K562 (cell line): ENCODE measurements at regions not wholly inside any gene's neighbourhood (a gene's known extent, or its start where the extent isn't known, plus 50 kb on each side); places are given as distances from the start of the nearest gene placed in this dataset.

Experiments used
- ATAC-seq: fragments of 200-7000 bp; cut with Tn5 transposase; 3 replicates; pipeline ENCODE4 v1.9.1; 2020; ENCODE audit warnings: moderate library complexity
- BruUV-seq: library from RNA; stranded (reverse); fragments of 400-500 nt; replicated peaks from 2 replicates; lab custom pipeline; 2021; lab: Mats Ljungman, UMichigan
- CTCF ChIA-PET: fragments of 300-600 bp; formaldehyde crosslinking; extraction: SDS; loops from one replicate; lab custom pipeline; 2021; ENCODE audit warnings: low intra/inter-chr PET ratio; lab: Yijun Ruan, JAX
- POLR2A ChIA-PET: fragments of 300-600, 350-650 bp; sonication (Branson Sonifier 250); formaldehyde crosslinking; extraction: SDS; loops from one replicate; lab custom pipeline; 2021; ENCODE audit warnings: antibody characterized with exemption, inconsistent platforms; lab: Yijun Ruan, JAX
- DNase-seq, 4 experiments: peaks; one replicate each; pipeline versions ENCODE4 v3.0.0 to v3.0.0-alpha.2; 2011 to 2018; ENCODE audit warnings: low spot score in 3 of 4, mixed read lengths in 3 of 4; ENCODE audit errors: extremely low read depth in 1 of 4
- FAIRE-seq: peaks from 2 replicates; lab custom pipeline; 2011; peaks lifted over from hg19 to GRCh38; lab: Jason Lieb, UNC
- H2AFZ ChIP-seq: 2 replicates; pipeline ENCODE4 v1.6.0; 2011; ENCODE audit warnings: low read depth, low read length, control low read depth, inconsistent platforms
- H3K27ac ChIP-seq: fragments of 200-600 bp; 3 replicates; pipeline ENCODE4 v1.8.0; 2011; ENCODE audit warnings: low read depth, mild to moderate bottlenecking, control low read depth, inconsistent platforms, low read length, moderate library complexity, mixed read lengths; ENCODE audit errors: extremely low read depth
- H3K27me3 ChIP-seq, 2 experiments: fragments of 300-600 bp in 1 of 2; 2 replicates in 1 of 2; 3 replicates in 1 of 2; pipeline versions ENCODE4 v1.6.0 to v1.8.0; 2011; ENCODE audit warnings: inconsistent platforms in 2 of 2, low read length in 2 of 2, mild to moderate bottlenecking in 1 of 2, mixed read lengths in 1 of 2, moderate library complexity in 1 of 2; ENCODE audit not compliant: control insufficient read depth in 2 of 2, insufficient read depth in 2 of 2
- H3K36me3 ChIP-seq: fragments of 300-600 bp; 3 replicates; pipeline ENCODE4 v1.8.0; 2011; ENCODE audit warnings: mild to moderate bottlenecking, low read length, inconsistent platforms; ENCODE audit not compliant: control insufficient read depth, insufficient read depth
- H3K4me1 ChIP-seq, 2 experiments: fragments of 200-600 bp in 1 of 2; replicated peaks in 1 of 2; 2 replicates in 1 of 2; 3 replicates in 1 of 2; pipeline versions ENCODE4 v1.5.1 to v1.8.0; 2011; ENCODE audit warnings: inconsistent platforms in 2 of 2, low read length in 2 of 2, mild to moderate bottlenecking in 1 of 2, mixed read lengths in 1 of 2, moderate library complexity in 1 of 2; ENCODE audit not compliant: control insufficient read depth in 2 of 2, insufficient read depth in 2 of 2
- H3K4me2 ChIP-seq: 2 replicates; pipeline ENCODE4 v1.6.1; 2011; ENCODE audit warnings: low read length, control low read depth, inconsistent platforms, mixed read lengths; ENCODE audit not compliant: insufficient read depth
- H3K4me3 ChIP-seq: fragments of 200-600 bp; sonication (generic), shearing (Covaris generic); 2 replicates; pipeline ENCODE4 v1.5.1; 2016; ENCODE audit warnings: control low read depth, inconsistent platforms
- H3K79me2 ChIP-seq: fragments of 200-600 bp; 3 replicates; pipeline ENCODE4 v1.8.0; 2011; ENCODE audit warnings: low read length, inconsistent platforms; ENCODE audit not compliant: control insufficient read depth, insufficient read depth
- H3K9ac ChIP-seq, 2 experiments: 2 replicates each; pipeline versions ENCODE4 v1.6.0 to v1.6.1; 2011; ENCODE audit warnings: low read depth in 2 of 2, low read length in 2 of 2, control low read depth in 1 of 2, inconsistent platforms in 1 of 2, mild to moderate bottlenecking in 1 of 2, mixed read lengths in 1 of 2; ENCODE audit not compliant: insufficient read depth in 1 of 2
- H3K9me1 ChIP-seq: one replicate; pipeline ENCODE4 v1.6.0; 2011; ENCODE audit warnings: inconsistent platforms, mild to moderate bottlenecking, low read length, moderate library complexity; ENCODE audit not compliant: control insufficient read depth, insufficient read depth
- H3K9me3 ChIP-seq: replicated peaks from 2 replicates; pipeline ENCODE4 v1.5.1; 2011; ENCODE audit warnings: low read depth, low read length, inconsistent platforms; ENCODE audit not compliant: control insufficient read depth, insufficient read depth
- H4K20me1 ChIP-seq: replicated peaks from 2 replicates; pipeline ENCODE4 v1.6.1; 2011; ENCODE audit warnings: low read length, inconsistent platforms, mixed read lengths; ENCODE audit not compliant: control insufficient read depth, insufficient read depth
- CHD2 ChIP-seq: IDR thresholded peaks from 2 replicates; pipeline ENCODE4 v1.6.1; 2011; ENCODE audit warnings: low read depth, low read length
- CREB1 ChIP-seq, 2 experiments: sonication (generic) in 1 of 2; formaldehyde crosslinking in 1 of 2; IDR thresholded peaks; 2 replicates each; pipeline versions ENCODE4 v1.6.1 to v1.8.0; 2012 to 2022; ENCODE audit warnings: inconsistent platforms in 1 of 2, mild to moderate bottlenecking in 1 of 2, missing genetic modification reagents in 1 of 2, moderate library complexity in 1 of 2
- EHMT2 ChIP-seq: fragments of 450-650 bp; IDR thresholded peaks from 2 replicates; pipeline ENCODE4 v1.6.1; 2018; ENCODE audit warnings: antibody characterized with exemption
- FOS ChIP-seq: IDR thresholded peaks from 3 replicates; pipeline ENCODE4 v1.6.1; 2011; ENCODE audit not compliant: insufficient read length; ENCODE audit errors: extremely low read depth
- FOXA1 ChIP-seq: fragments of 450-650 bp; IDR thresholded peaks from 2 replicates; pipeline ENCODE4 v1.6.1; 2016; ENCODE audit warnings: mild to moderate bottlenecking, borderline replicate concordance
- HNRNPLL ChIP-seq: fragments of 200-400 bp; formaldehyde crosslinking; IDR thresholded peaks from 2 replicates; pipeline ENCODE4 v1.6.1; 2017; ENCODE audit warnings: low read length, low read depth, mild to moderate bottlenecking; ENCODE audit not compliant: poor library complexity, severe bottlenecking
- MAFF ChIP-seq: IDR thresholded peaks from 2 replicates; pipeline ENCODE4 v1.6.1; 2012; ENCODE audit warnings: low read length, improper control_type of control experiment
- NFYB ChIP-seq: IDR thresholded peaks from 2 replicates; pipeline ENCODE4 v1.6.1; 2011; ENCODE audit warnings: mild to moderate bottlenecking, moderate library complexity; ENCODE audit not compliant: insufficient read length; ENCODE audit errors: extremely low read depth
- PML ChIP-seq: IDR thresholded peaks from 2 replicates; pipeline ENCODE4 v1.6.1; 2012; ENCODE audit warnings: low read length, inconsistent platforms
- SIN3A ChIP-seq, 2 experiments: fragments of 150-350 bp in 1 of 2; IDR thresholded peaks; 2 replicates each; pipeline ENCODE4 v1.6.1; 2011 to 2016; ENCODE audit warnings: borderline replicate concordance in 2 of 2, low read depth in 2 of 2, low read length in 2 of 2, mild to moderate bottlenecking in 2 of 2, moderate library complexity in 2 of 2; ENCODE audit not compliant: control insufficient read depth in 1 of 2
- SRF ChIP-seq, 2 experiments: fragments of 250-450, 450-650 bp in 1 of 2; sonication (Bioruptor Pico) in 1 of 2; sonication (generic) in 1 of 2; formaldehyde crosslinking; IDR thresholded peaks; 2 replicates each; pipeline versions ENCODE4 v1.5.0 to v1.5.1; 2020 to 2022; ENCODE audit warnings: mild to moderate bottlenecking in 1 of 2, missing genetic modification reagents in 1 of 2
- TEAD1 ChIP-seq, 2 experiments: fragments of 450-650 bp in 1 of 2; sonication (generic) in 1 of 2; formaldehyde crosslinking; IDR thresholded peaks; 2 replicates each; pipeline versions ENCODE4 v1.4.0 to v1.8.0; 2020 to 2022; ENCODE audit warnings: mild to moderate bottlenecking in 2 of 2, missing genetic modification reagents in 1 of 2
- TOE1 ChIP-seq, 2 experiments: fragments of 450-650 bp in 1 of 2; sonication (generic) in 1 of 2; formaldehyde crosslinking in 1 of 2; IDR thresholded peaks; 2 replicates each; pipeline versions ENCODE4 v1.7.1 to v1.8.0; 2016 to 2022; ENCODE audit warnings: borderline replicate concordance in 2 of 2, mild to moderate bottlenecking in 2 of 2, antibody characterized with exemption in 1 of 2, inconsistent platforms in 1 of 2, low read depth in 1 of 2, missing genetic modification reagents in 1 of 2, moderate library complexity in 1 of 2
- YY1 ChIP-seq, 3 experiments: IDR thresholded peaks; 2 replicates each; pipeline ENCODE4 v1.6.1; 2011; ENCODE audit warnings: low read length in 2 of 3, mild to moderate bottlenecking in 2 of 3, moderate library complexity in 2 of 3, borderline replicate concordance in 1 of 3, control low read depth in 1 of 3, low read depth in 1 of 3; ENCODE audit not compliant: insufficient read depth in 3 of 3, insufficient replicate concordance in 2 of 3, control insufficient read depth in 1 of 3, insufficient read length in 1 of 3; ENCODE audit errors: extremely low read depth in 1 of 3
- ZEB2 ChIP-seq: fragments of 450-650 bp; IDR thresholded peaks from 2 replicates; pipeline ENCODE4 v1.6.1; 2016
- ZNF143 ChIP-seq: sonication (generic); formaldehyde crosslinking; IDR thresholded peaks from 2 replicates; pipeline ENCODE4 v1.9.0; 2022; ENCODE audit warnings: mild to moderate bottlenecking, missing genetic modification reagents
- WGBS: fragments of 100-300 bp; shearing (Covaris generic); methylation state at CpG from one replicate; pipeline ENCODE4 v1.1.6; 2016; ENCODE audit warnings: low coverage, mixed read lengths; ENCODE audit not compliant: insufficient coverage; ENCODE audit errors: missing lambda C conversion rate; 5-methylcytosine and 5-hydroxymethylcytosine counted together
- in situ Hi-C: fragments of 300-500 bp; cut with MboI; formaldehyde crosslinking; loops from 4 replicates; pipeline ENCODE4 v1.15.0; 2018; ENCODE audit warnings: inconsistent platforms, mixed read lengths
- intact Hi-C: fragments of 100-400 bp; cut with micrococcal nuclease; formaldehyde crosslinking; loops from 2 replicates; pipeline ENCODE4 v1.14.2; 2022
- TF ChIP-seq, protein P1 (sequence below): IDR thresholded peaks from 2 replicates; pipeline ENCODE4 v1.6.1; 2012; ENCODE audit warnings: low read depth, low read length, improper control_type of control experiment, borderline replicate concordance

DNA sequence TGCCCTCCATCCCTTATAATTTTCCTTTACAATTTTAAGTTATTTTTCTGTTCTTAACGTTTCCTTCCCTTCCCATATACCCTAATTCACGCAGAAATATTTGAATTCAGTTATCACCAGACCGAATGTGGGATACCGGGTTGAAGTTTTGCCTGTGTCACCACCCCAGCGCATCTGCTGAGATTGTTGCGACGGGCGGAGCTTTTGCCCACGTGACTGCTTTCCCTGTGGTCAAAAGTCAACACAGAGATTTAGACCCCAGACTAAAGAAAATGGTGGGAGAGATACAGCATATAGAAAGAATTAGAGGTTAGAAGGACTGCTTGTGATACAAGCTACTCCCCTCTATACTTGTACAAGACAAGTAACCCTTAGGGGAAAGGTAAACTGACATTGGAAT is 326.4 kb upstream of the CTNND2 start:
- ChIA-PET POLR2A (no interaction called here), CTCF (no interaction called here)

More for the DNA sequence above, 326.4 kb upstream of the CTNND2 start:
- DNase-seq (no peak), FAIRE-seq (no peak), ATAC-seq (no peak)
- no TSS peak for BruUV-seq
- H3K79me2 ChIP-seq = no peaks in the 10 kb centered on the region
- H3K9ac ChIP-seq = no peak overlapping the region
- in situ Hi-C loops = no loop called here
- H3K4me3 ChIP-seq = no peak overlapping the region
- TF ChIP-seq FOXA1 (no peak), PML (no peak), SRF (CRISPR knock-in tag; IDR thresholded peaks at IDR 0.05) (no peak), ZNF143 (CRISPR knock-in tag) (no peak), CREB1 (IDR thresholded peaks at IDR 0.05) (no peak), CREB1 (CRISPR knock-in tag; IDR thresholded peaks at IDR 0.05) (no peak), EHMT2 (no peak), ZEB2 (no peak), MAFF (no peak), TEAD1 (CRISPR knock-in tag; IDR thresholded peaks at IDR 0.05) (no peak), FOS (no peak), SIN3A (IDR thresholded peaks at IDR 0.05; ENCODE audit: borderline replicate concordance in 2 of 2, control insufficient read depth in 1 of 2, low read depth in 2 of 2, low read length in 2 of 2) (no peak), TOE1 (IDR thresholded peaks at IDR 0.05; ENCODE audit: borderline replicate concordance) (no peak), TOE1 (CRISPR knock-in tag; IDR thresholded peaks at IDR 0.05; ENCODE audit: borderline replicate concordance, low read depth) (no peak), NFYB (no peak), HNRNPLL (no peak), CHD2 (no peak), YY1 (IDR thresholded peaks at IDR 0.05; ENCODE audit: borderline replicate concordance in 1 of 3, control insufficient read depth in 1 of 3, extremely low read depth in 1 of 3, insufficient read depth in 3 of 3, insufficient read length in 1 of 3, insufficient replicate concordance in 2 of 3, low read depth in 1 of 3, low read length in 2 of 3) (no peak)
- TF ChIP-seq, protein P1, sequence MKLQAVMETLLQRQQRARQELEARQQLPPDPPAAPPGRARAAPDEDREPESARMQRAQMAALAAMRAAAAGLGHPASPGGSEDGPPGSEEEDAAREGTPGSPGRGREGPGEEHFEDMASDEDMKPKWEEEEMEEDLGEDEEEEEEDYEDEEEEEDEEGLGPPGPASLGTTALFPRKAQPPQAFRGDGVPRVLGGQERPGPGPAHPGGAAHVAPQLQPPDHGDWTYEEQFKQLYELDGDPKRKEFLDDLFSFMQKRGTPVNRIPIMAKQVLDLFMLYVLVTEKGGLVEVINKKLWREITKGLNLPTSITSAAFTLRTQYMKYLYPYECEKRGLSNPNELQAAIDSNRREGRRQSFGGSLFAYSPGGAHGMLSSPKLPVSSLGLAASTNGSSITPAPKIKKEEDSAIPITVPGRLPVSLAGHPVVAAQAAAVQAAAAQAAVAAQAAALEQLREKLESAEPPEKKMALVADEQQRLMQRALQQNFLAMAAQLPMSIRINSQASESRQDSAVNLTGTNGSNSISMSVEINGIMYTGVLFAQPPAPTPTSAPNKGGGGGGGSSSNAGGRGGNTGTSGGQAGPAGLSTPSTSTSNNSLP = no peak
- no peaks in the 10 kb centered on the region for H3K4me1 ChIP-seq
- intact Hi-C loops = no loop called here
- H2AFZ ChIP-seq = no peak overlapping the region
- no peaks in the 10 kb centered on the region for H3K27me3 ChIP-seq
- no peaks in the 10 kb centered on the region for H3K36me3 ChIP-seq
- H3K27ac ChIP-seq = no peak overlapping the region
- H3K9me1 ChIP-seq = no peaks in the 10 kb centered on the region
- H4K20me1 ChIP-seq = no peaks in the 10 kb centered on the region
- no peak overlapping the region for H3K4me2 ChIP-seq
- H3K9me3 ChIP-seq = no peaks in the 10 kb centered on the region; the same call in none of the 2 replicates
- WGBS = 4% methylated on average over 9 of the region's 9 CpGs
